ENCODE measurements at regions not wholly inside any gene's neighbourhood (a gene's known extent, or its start where the extent isn't known, plus 50 kb on each side); places are given as distances from the start of the nearest gene placed in this dataset.
"Not testable (repeated sequence)": the region's sequence is repeated elsewhere in the genome, so short reads cannot be mapped to it uniquely, and the experiment has no call there.

DNA sequence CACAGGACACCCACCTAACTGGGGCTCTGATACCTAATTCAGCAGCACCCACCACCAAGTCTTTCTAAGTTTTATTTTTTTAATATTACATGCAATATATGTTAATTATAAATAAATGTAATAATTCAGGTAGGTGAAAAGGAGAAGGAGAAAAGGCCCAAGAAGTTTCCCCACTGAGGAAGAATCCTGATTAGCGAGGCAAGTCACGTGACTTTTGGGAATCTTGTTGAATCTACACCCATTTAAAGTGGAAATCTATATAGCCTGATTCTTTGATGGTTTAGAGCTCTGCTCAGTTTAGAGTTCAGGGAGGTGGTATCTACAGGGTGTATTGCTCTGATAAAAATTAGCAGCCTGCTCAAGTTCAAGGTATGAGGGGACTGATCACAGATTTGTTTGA is 947.1 kb upstream of the DEFB115 start:
- H3K27ac ChIP-seq; H3K4me1 ChIP-seq; DNase-seq (ENCODE audit: extremely low spot score in 2 of 2): not testable (repeated sequence)

DNA sequence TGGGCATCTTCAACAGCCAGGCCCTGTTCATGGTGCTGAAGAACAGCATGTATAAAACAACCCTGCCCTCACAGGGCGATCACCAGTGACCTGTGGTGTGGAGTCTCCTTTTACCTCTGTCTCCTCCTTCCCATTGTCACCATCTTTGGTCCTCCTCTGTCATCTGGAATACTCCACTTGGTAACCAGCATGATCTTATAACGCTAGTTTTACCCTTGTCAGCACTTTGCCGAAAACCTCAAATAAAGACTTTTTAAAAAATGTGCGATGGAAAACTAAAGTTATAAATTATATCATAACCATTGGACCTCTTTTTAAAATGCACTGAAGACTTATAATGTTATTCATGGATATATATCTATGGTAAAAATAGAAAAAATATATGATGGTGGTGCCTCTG is 945.2 kb upstream of the DEFB115 start:
- H3K36me3 ChIP-seq; H3K4me1 ChIP-seq; DNase-seq (ENCODE audit: extremely low spot score in 2 of 2); H3K9me3 ChIP-seq; H3K27me3 ChIP-seq; H3K27ac ChIP-seq; H3K4me3 ChIP-seq; intact Hi-C loops (cut with DNase I): not testable (repeated sequence)

More for the DNA sequence above, 947.1 kb upstream of the DEFB115 start:
- H3K4me3 ChIP-seq; H3K36me3 ChIP-seq; H3K9me3 ChIP-seq; H3K27me3 ChIP-seq; intact Hi-C loops (cut with DNase I): not testable (repeated sequence)

DNA sequence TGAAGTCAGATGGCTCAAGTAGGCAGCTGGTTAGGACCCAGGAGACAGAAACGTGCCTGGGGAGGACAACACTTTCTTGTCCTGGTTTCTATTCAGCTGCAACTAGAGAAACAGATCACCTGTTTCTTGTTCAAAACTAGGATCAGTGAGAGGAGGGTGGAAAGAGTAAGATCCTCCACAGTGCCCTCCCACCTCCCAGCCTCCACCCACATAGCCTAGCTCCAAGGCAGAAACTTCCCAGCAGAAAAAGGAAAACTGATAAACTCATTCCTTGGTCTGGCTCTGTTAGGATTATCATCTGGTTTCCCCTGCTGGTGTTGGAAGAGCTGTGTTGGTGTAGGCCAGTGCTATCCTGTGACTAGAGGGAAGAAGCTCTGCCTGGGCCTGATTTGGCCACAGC is 943.8 kb upstream of the DEFB115 start:
- H3K27me3 ChIP-seq; intact Hi-C loops (cut with DNase I); H3K9me3 ChIP-seq; H3K27ac ChIP-seq; H3K36me3 ChIP-seq; H3K4me3 ChIP-seq; DNase-seq (ENCODE audit: extremely low spot score in 2 of 2); H3K4me1 ChIP-seq: not testable (repeated sequence)

DNA sequence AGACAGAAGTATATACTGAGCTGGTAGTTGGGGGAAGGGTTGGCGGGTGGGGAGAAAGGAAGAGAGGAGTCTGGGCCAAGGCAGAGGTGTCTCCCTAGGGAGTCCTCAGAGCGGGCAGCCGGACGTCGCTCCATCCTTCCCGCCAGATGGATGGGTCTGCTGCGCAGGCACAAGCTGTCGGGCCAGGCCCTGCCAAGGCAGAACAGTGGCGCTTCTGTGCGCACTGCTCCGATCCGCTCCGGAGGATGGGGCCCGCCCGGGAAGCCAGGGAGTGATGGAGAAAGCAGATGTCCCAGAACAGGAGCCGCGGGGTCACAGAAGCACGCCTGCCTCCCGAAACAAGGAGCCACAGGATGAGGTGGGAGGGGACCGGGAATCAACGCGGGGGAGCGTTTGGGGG is 941.4 kb upstream of the DEFB115 start:
- H3K4me1 ChIP-seq; DNase-seq (ENCODE audit: extremely low spot score in 2 of 2); H3K27me3 ChIP-seq; H3K27ac ChIP-seq; H3K36me3 ChIP-seq; H3K9me3 ChIP-seq; H3K4me3 ChIP-seq; intact Hi-C loops (cut with DNase I): not testable (repeated sequence)

DNA sequence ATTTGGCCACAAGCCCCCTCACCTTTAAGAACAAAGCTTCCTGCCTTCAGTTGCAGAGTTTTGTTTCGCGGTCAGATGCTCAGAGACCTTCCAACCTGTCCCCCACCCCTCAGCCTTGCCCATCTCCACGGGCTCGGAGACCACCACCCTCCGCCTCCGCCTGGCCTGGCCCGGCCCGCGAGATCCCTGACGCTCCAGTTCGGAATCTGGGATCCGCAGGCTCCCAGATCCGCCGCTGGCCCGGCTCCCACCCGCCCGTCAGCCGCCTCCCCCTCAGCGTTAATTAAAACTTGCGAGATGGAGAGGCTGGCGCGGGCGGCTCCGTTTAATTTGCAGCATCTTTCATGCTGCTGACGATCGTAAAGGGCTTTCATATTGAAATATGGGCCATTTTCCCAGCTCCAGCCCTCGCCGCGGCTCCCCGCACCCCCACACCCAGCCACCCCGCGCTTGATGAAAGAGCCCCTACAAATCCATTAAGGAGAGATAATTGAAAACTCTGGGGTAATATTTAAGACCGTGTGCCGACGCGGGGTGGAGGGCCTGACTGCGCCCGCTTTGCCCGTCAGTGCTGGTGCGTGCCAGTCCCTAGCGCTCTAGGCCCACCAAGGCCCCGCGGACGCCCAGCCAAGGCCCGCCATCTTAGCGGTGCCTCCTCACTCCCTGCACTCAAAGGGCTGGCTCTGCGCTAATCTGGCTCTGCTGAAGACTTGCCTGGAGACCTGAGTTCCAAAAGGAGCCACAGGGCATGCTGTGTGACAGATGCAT is 940.7 kb upstream of the DEFB115 start:
- H3K9me3 ChIP-seq; H3K27ac ChIP-seq; H3K27me3 ChIP-seq; DNase-seq (ENCODE audit: extremely low spot score in 2 of 2); H3K4me1 ChIP-seq; H3K36me3 ChIP-seq; H3K4me3 ChIP-seq; intact Hi-C loops (cut with DNase I): not testable (repeated sequence)

DNA sequence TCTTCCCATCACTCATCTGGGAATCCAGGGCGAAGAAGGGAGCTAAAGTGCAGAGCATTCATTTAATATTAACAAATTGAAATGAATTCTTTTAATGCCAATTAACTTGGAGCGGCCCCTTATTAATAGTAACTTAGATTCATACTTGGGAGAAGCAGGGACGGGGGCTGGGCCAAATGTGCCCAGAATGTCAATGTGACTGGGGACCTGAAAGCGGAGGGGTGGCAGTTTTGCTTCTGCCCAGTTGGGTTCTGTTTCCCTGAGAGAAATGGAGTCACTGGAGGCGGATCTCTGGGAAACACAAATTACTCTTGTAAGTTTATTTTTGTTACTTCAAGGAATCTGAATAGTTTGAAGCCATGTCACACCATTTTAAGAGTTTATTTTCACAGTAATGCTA is 923.7 kb upstream of the DEFB115 start:
- H3K27ac ChIP-seq; intact Hi-C loops (cut with DNase I); DNase-seq (ENCODE audit: extremely low spot score in 2 of 2): not testable (repeated sequence)

DNA sequence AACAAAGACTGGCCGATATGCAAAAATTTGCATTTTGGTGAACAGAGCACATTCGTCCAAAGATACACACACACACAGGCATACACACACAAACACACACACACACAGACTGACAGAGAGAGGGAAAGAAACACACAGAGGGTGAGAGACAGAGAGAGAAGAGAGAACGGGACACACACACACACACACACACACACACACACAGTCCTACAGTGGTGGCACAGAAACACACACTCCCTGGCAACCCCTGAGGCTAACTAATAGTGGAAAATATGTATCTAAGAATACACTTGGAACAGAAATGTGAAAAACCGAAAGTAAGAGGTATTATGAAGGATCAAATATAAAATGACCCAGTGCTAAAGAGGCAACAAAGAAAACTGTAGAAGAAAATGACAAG is 919.9 kb upstream of the DEFB115 start:
- DNase-seq (ENCODE audit: extremely low spot score in 2 of 2); H3K27me3 ChIP-seq; H3K4me1 ChIP-seq; H3K27ac ChIP-seq; intact Hi-C loops (cut with DNase I); H3K4me3 ChIP-seq; H3K36me3 ChIP-seq; H3K9me3 ChIP-seq: not testable (repeated sequence)

More for the DNA sequence above, 923.7 kb upstream of the DEFB115 start:
- H3K36me3 ChIP-seq, H3K4me1 ChIP-seq, H3K27me3 ChIP-seq, H3K4me3 ChIP-seq, H3K9me3 ChIP-seq: not testable (repeated sequence)

DNA sequence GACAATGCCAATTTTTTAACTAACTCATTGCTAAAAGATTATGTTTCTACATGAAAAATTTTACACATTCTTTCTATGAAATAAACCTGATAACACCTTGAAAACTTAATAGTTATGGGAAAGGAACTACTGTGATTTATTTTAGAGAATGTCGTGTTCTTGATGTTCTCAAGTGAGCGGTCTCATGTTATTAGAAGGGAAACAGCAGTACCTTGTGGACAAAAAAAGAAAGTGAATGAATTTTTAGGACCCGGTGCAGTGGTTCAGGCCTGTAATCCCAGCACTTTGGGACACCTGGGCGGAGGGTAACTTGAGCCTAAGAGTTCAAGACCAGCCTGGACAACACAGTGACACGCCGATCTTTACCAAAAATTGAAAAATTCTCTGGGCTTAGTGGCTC is 908.5 kb upstream of the DEFB115 start:
- H3K27me3 ChIP-seq; H3K4me1 ChIP-seq; H3K4me3 ChIP-seq; DNase-seq (ENCODE audit: extremely low spot score in 2 of 2); H3K9me3 ChIP-seq; H3K27ac ChIP-seq; intact Hi-C loops (cut with DNase I); H3K36me3 ChIP-seq: not testable (repeated sequence)

DNA sequence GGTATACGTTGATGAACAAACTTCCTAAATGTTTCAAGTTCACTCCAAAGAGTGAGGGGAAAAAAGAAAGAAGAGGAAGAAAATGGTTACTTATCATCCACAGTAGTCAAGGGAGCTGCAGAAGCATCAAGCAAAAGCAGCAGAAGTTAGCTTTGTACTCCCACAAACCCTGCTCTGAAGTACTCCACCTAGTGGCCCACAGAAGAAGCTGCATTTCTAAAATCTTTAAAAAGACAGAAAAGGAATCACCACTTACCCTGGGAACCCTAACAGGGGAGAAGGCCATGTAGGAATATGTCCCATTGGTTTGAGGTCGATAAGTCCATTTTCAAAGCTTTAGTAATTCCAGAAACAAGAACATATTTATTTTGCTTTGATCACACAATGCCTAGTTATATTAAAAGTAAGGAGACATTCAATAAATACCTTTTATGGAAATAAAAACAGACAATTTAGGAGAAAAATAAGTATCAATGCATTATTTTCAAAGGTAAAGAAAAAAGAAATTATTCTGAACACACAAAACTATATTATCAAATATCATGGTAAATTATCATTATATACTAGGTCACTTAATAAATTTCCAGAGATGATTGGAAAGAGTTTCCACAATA is 900.5 kb upstream of the DEFB115 start:
- H3K27me3 ChIP-seq; DNase-seq (ENCODE audit: extremely low spot score in 2 of 2); H3K36me3 ChIP-seq; H3K9me3 ChIP-seq; H3K4me3 ChIP-seq; H3K4me1 ChIP-seq; intact Hi-C loops (cut with DNase I); H3K27ac ChIP-seq: not testable (repeated sequence)

DNA sequence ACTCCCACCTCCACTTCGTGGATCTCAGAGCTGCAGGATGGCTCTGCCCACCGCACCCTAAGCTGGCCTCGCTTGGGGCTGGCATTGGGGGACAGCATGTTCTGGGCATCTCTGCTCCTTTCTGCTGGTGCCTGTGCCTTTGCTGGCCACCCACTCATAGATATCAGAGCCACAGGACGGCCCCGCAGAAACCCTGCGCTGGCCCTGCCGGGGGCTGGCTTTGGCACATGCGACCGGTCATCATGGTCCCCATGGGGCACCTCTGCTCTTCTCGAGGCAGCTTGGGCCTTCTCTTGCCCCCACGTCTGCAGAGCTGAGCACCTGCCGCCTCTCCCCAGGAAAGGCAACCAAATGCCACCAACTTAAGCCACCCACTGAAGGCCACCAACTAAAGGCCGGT is 895.7 kb upstream of the DEFB115 start:
- DNase-seq (ENCODE audit: extremely low spot score in 2 of 2); intact Hi-C loops (cut with DNase I); H3K27me3 ChIP-seq; H3K4me3 ChIP-seq; H3K9me3 ChIP-seq; H3K4me1 ChIP-seq; H3K27ac ChIP-seq; H3K36me3 ChIP-seq: not testable (repeated sequence)

DNA sequence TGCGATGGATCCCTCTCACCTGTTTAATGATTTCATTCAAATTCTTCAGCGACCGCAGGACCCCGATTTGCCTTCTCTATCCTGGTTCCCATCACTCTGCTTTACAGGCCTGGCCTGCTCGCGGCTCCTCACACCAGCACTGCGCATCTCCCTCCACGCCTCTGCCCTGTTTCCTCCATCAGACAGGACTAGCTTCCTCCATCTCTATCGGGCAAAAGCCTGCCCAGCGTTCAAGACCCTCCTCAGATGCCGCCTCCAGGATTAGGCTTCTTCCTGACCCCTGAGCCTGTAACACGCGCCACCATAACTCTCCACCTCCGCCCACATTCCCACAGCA is 881.1 kb upstream of the DEFB115 start:
- H3K36me3 ChIP-seq; H3K4me1 ChIP-seq; H3K9me3 ChIP-seq; intact Hi-C loops (cut with DNase I); H3K27me3 ChIP-seq; DNase-seq (ENCODE audit: extremely low spot score in 2 of 2): not testable (repeated sequence)
- H3K4me3 ChIP-seq, result peak overlapping the region in 1 of 2 donors; percentile 69
- H3K27ac ChIP-seq, result peak overlapping the region; percentile 47
